Vagina (tissue), 2 donors: ENCODE measurements at regions not wholly inside any gene's neighbourhood (a gene's known extent, or its start where the extent isn't known, plus 50 kb on each side); places are given as distances from the start of the nearest gene placed in this dataset.
"Not testable (repeated sequence)": the region's sequence is repeated elsewhere in the genome, so short reads cannot be mapped to it uniquely, and the experiment has no call there.

Experiments used
- DNase-seq, 2 donors: peaks; one replicate each; pipeline ENCODE4 v3.0.0-alpha.2; 2017; ENCODE audit errors: extremely low spot score in 2 of 2
- H3K27ac ChIP-seq: fragments of 200-600 bp; sonication (generic); one replicate; pipeline ENCODE4 v1.5.1; 2019
- H3K27me3 ChIP-seq: fragments of 200-600 bp; sonication (generic); one replicate; pipeline ENCODE4 v1.5.1; 2019
- H3K36me3 ChIP-seq, 2 donors: fragments of 200-600 bp; sonication (generic); one replicate each; pipeline ENCODE4 v1.5.1; 2017 to 2019
- H3K4me1 ChIP-seq: fragments of 200-600 bp; sonication (generic); one replicate; pipeline ENCODE4 v1.5.1; 2019
- H3K4me3 ChIP-seq, 2 donors: fragments of 200-600 bp; sonication (generic); 1 replicate in 1 of 2; 2 replicates in 1 of 2; pipeline ENCODE4 v1.5.1; 2016 to 2019
- H3K9me3 ChIP-seq: fragments of 200-600 bp; sonication (generic); one replicate; pipeline ENCODE4 v1.5.1; 2019
- POLR2A ChIP-seq, 2 donors: fragments of 450-650 bp; IDR thresholded peaks; one replicate each; pipeline ENCODE4 v1.6.1; 2017; ENCODE audit warnings: antibody characterized with exemption in 2 of 2, mild to moderate bottlenecking in 2 of 2, moderate library complexity in 2 of 2
- POLR2AphosphoS5 ChIP-seq, 2 donors: sonication (generic); formaldehyde crosslinking; IDR thresholded peaks; one replicate each; pipeline ENCODE4 v1.9.0; 2017; ENCODE audit warnings: antibody characterized with exemption in 2 of 2, mild to moderate bottlenecking in 2 of 2, low read depth in 1 of 2; ENCODE audit not compliant: insufficient read depth in 1 of 2
- intact Hi-C: fragments of 100-400 bp; cut with DNase I; formaldehyde crosslinking; loops from one replicate; pipeline ENCODE4 v1.15.1; 2023
- TF ChIP-seq, protein P1 (sequence below), 3 experiments: fragments of 450-650 bp in 2 of 3; fragments of 200-600 bp in 1 of 3; sonication (generic) in 1 of 3; IDR thresholded peaks; one replicate each; pipeline ENCODE4 v1.5.1; 2017 to 2019; ENCODE audit warnings: antibody characterized with exemption in 3 of 3, mild to moderate bottlenecking in 2 of 3, moderate library complexity in 2 of 3

- H3K4me3 ChIP-seq, result no peak overlapping the region
- TF ChIP-seq POLR2AphosphoS5 (IDR thresholded peaks at IDR 0.05; ENCODE audit: insufficient read depth in 1 of 2, low read depth in 1 of 2) (no peak), POLR2A (IDR thresholded peaks at IDR 0.05) (no peak)
- TF ChIP-seq, protein P1, sequence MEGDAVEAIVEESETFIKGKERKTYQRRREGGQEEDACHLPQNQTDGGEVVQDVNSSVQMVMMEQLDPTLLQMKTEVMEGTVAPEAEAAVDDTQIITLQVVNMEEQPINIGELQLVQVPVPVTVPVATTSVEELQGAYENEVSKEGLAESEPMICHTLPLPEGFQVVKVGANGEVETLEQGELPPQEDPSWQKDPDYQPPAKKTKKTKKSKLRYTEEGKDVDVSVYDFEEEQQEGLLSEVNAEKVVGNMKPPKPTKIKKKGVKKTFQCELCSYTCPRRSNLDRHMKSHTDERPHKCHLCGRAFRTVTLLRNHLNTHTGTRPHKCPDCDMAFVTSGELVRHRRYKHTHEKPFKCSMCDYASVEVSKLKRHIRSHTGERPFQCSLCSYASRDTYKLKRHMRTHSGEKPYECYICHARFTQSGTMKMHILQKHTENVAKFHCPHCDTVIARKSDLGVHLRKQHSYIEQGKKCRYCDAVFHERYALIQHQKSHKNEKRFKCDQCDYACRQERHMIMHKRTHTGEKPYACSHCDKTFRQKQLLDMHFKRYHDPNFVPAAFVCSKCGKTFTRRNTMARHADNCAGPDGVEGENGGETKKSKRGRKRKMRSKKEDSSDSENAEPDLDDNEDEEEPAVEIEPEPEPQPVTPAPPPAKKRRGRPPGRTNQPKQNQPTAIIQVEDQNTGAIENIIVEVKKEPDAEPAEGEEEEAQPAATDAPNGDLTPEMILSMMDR (IDR thresholded peaks at IDR 0.05), result no peak
- H3K36me3 ChIP-seq, result no peaks in the 10 kb centered on the region
- intact Hi-C loops, result no loop called here
- H3K4me1 ChIP-seq, result no peaks in the 10 kb centered on the region
- H3K9me3 ChIP-seq, result no peaks in the 10 kb centered on the region
- DNase-seq, result no peak
- no peak overlapping the region for H3K27ac ChIP-seq
- H3K27me3 ChIP-seq, result no peaks in the 10 kb centered on the region
Observed at GRCh38 chr11:81570669-81571068, 1163.0 kb downstream of the FAM181B start.

DNA sequence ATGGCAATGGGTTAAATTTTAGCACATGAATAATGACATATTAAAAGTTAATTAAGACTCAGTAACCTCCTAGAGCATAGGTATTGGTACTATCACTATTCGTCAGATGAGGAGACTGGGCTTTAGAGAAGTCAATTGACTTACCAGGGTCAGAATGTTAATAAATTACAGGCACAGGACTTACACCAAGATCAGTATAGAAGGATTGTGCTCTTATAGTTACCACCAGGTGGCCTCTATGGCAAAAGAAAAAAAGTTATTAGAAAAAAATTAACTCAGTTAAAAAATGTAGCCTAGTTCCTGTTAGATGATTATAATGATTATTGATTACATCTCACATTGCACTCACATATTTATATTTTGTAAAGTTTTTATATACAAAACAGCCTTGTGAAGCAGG is 1163.7 kb downstream of the FAM181B start:
- Histone ChIP-seq H3K36me3 (no peaks in the 10 kb centered on the region), H3K27me3 (no peaks in the 10 kb centered on the region)

GRCh38 chr11:81568918-81569317 is 1164.7 kb downstream of the FAM181B start:
- DNase-seq, result no peak
- TF ChIP-seq POLR2A (IDR thresholded peaks at IDR 0.05) (no peak), POLR2AphosphoS5 (IDR thresholded peaks at IDR 0.05; ENCODE audit: insufficient read depth in 1 of 2, low read depth in 1 of 2) (no peak)
- TF ChIP-seq, protein P1 (IDR thresholded peaks at IDR 0.05), result no peak
- Histone ChIP-seq H3K27ac (no peak overlapping the region), H3K4me3 (no peak overlapping the region), H3K27me3 (no peaks in the 10 kb centered on the region), H3K4me1 (no peaks in the 10 kb centered on the region), H3K9me3 (no peaks in the 10 kb centered on the region), H3K36me3 (no peaks in the 10 kb centered on the region)
- intact Hi-C loops, result no loop called here

More for the DNA sequence above, 1163.7 kb downstream of the FAM181B start:
- Histone ChIP-seq H3K9me3 (no peaks in the 10 kb centered on the region), H3K4me1 (no peaks in the 10 kb centered on the region), H3K27ac (no peak overlapping the region), H3K4me3 (no peak overlapping the region)
- TF ChIP-seq, protein P1 (IDR thresholded peaks at IDR 0.05), result no peak
- no peak for TF ChIP-seq POLR2AphosphoS5 (IDR thresholded peaks at IDR 0.05; ENCODE audit: insufficient read depth in 1 of 2, low read depth in 1 of 2)
- intact Hi-C loops, result no loop called here
- no peak for DNase-seq

GRCh38 chr11:81548123-81548522 is 1185.5 kb downstream of the FAM181B start:
- no peak for DNase-seq
- no peaks in the 10 kb centered on the region for H3K27me3 ChIP-seq
- TF ChIP-seq, protein P1 (IDR thresholded peaks at IDR 0.05), result no peak
- TF ChIP-seq POLR2AphosphoS5 (IDR thresholded peaks at IDR 0.05; ENCODE audit: insufficient read depth in 1 of 2, low read depth in 1 of 2) (no peak), POLR2A (IDR thresholded peaks at IDR 0.05) (no peak)
- H3K4me1 ChIP-seq, result no peaks in the 10 kb centered on the region
- no peaks in the 10 kb centered on the region for H3K9me3 ChIP-seq
- H3K36me3 ChIP-seq, result no peaks in the 10 kb centered on the region
- intact Hi-C loops, result no loop called here
- H3K27ac ChIP-seq, result no peak overlapping the region
- H3K4me3 ChIP-seq, result no peak overlapping the region

DNA sequence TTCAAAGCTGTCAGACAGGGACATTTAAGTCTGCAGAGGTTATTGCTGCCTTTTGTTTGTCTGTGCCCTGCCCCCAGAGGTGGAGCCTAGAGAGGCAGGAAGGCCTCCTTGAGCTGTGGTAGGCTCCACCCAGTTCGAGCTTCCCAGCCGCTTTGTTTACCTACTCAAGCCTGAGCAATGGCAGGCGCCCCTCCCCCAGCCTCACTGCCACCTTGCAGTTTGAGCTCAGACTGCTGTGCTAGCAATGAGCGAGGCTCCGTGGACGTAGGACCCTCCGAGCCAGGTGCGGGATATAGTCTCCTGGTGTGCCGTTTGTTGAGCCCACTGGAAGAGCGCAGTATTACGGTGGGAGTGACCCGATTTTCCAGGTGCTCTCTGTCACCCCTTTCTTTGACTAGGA is 1193.9 kb downstream of the FAM181B start:
- H3K4me3 ChIP-seq, DNase-seq, intact Hi-C loops, H3K9me3 ChIP-seq, H3K27me3 ChIP-seq, H3K36me3 ChIP-seq, H3K4me1 ChIP-seq, H3K27ac ChIP-seq: not testable (repeated sequence)

DNA sequence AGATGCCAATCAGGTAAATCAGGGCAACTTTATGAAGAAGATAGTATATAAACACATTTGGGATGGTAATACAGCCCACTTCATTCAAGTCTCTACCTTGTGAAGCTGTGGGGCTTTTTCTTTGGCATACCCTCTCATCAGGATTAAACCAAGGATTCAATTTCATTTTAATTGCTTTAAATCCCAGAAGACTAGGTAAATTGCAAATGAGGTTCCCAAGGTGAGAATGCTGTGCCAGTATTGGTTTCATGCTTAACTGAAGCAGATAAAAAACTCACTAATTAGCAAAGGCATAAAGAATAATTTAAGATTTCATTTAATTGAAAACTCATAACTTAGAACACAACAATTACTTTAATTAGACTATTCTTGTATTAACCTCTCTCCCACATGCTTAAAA is 1218.1 kb downstream of the FAM181B start:
- H3K4me3 ChIP-seq, result no peak overlapping the region

More for the DNA sequence above, 1218.1 kb downstream of the FAM181B start:
- H3K36me3 ChIP-seq, result no peaks in the 10 kb centered on the region
- H3K27ac ChIP-seq, result no peak overlapping the region
- intact Hi-C loops, result no loop called here
- H3K9me3 ChIP-seq, result no peaks in the 10 kb centered on the region
- no peak for DNase-seq
- no peaks in the 10 kb centered on the region for H3K27me3 ChIP-seq
- no peaks in the 10 kb centered on the region for H3K4me1 ChIP-seq
- TF ChIP-seq, protein P1 (IDR thresholded peaks at IDR 0.05), result no peak
- no peak for TF ChIP-seq POLR2AphosphoS5 (IDR thresholded peaks at IDR 0.05; ENCODE audit: insufficient read depth in 1 of 2, low read depth in 1 of 2)
- no peak for TF ChIP-seq POLR2A (IDR thresholded peaks at IDR 0.05)
